HepG2 (cell line): ENCODE measurements at regions not wholly inside any gene's neighbourhood (a gene's known extent, or its start where the extent isn't known, plus 50 kb on each side); places are given as distances from the start of the nearest gene placed in this dataset.

ENCODE experiments used
- ATAC-seq: fragments of 200-7000 bp; cut with Tn5 transposase; 3 replicates; pipeline ENCODE4 v1.9.1; 2020; ENCODE audit warnings: mild to moderate bottlenecking, moderate library complexity
- BruUV-seq: library from RNA; stranded (reverse); fragments of 400-500 nt; replicated peaks from 2 replicates; lab custom pipeline; 2021; lab: Mats Ljungman, UMichigan
- CTCF ChIA-PET: fragments of 300-600 bp; formaldehyde crosslinking; extraction: SDS; loops from one replicate; lab custom pipeline; 2021; ENCODE audit warnings: low total read pairs, inconsistent platforms, low intra/inter-chr PET ratio; lab: Yijun Ruan, JAX
- POLR2A ChIA-PET: fragments of 350-600 bp; sonication (Branson Sonifier 250); formaldehyde crosslinking; loops from one replicate; lab custom pipeline; 2020; ENCODE audit warnings: antibody characterized with exemption, inconsistent platforms; lab: Yijun Ruan, JAX
- DNase-seq: peaks from one replicate; pipeline ENCODE4 v3.0.0-alpha.2; 2015; ENCODE audit warnings: low spot score
- FAIRE-seq: peaks from 3 replicates; lab custom pipeline; 2011; peaks lifted over from hg19 to GRCh38; lab: Jason Lieb, UNC
- H2AFZ ChIP-seq: one replicate; pipeline ENCODE4 v1.6.1; 2011; ENCODE audit warnings: low read length, inconsistent platforms
- H3K27ac ChIP-seq: fragments of 300-600 bp; 3 replicates; pipeline ENCODE4 v1.8.0; 2011; ENCODE audit warnings: mixed run types, mild to moderate bottlenecking, mixed read lengths, low read length, inconsistent platforms; ENCODE audit not compliant: insufficient read depth; ENCODE audit errors: extremely low read length
- H3K27me3 ChIP-seq, 2 experiments: fragments of 200-600 bp in 1 of 2; 2 replicates in 1 of 2; 3 replicates in 1 of 2; pipeline versions ENCODE4 v1.6.0 to v1.8.0; 2011; ENCODE audit warnings: low read length in 2 of 2, mild to moderate bottlenecking in 2 of 2, moderate library complexity in 2 of 2, inconsistent platforms in 1 of 2; ENCODE audit not compliant: insufficient read depth in 2 of 2, control insufficient read depth in 1 of 2
- H3K36me3 ChIP-seq, 2 experiments: fragments of 200-600 bp in 1 of 2; replicated peaks in 1 of 2; 2 replicates in 1 of 2; 3 replicates in 1 of 2; pipeline versions ENCODE4 v1.5.1 to v1.8.0; 2011; ENCODE audit warnings: low read length in 2 of 2, inconsistent platforms in 1 of 2; ENCODE audit not compliant: insufficient read depth in 2 of 2, control insufficient read depth in 1 of 2
- H3K4me1 ChIP-seq: 2 replicates; pipeline ENCODE4 v1.5.1; 2012; ENCODE audit warnings: low read length, inconsistent platforms; ENCODE audit not compliant: insufficient read depth
- H3K4me2 ChIP-seq: 2 replicates; pipeline ENCODE4 v1.6.0; 2011; ENCODE audit warnings: low read depth, low read length, inconsistent platforms
- H3K4me3 ChIP-seq, 3 experiments: fragments of 200-600 bp in 1 of 3; sonication (generic), shearing (Covaris generic) in 1 of 3; replicated peaks in 1 of 3; 2 replicates each; pipeline ENCODE4 v1.5.1; 2011 to 2016; ENCODE audit warnings: low read length in 3 of 3, inconsistent platforms in 2 of 3, low read depth in 2 of 3, mild to moderate bottlenecking in 2 of 3, control low read depth in 1 of 3, mixed read lengths in 1 of 3; ENCODE audit not compliant: insufficient read depth in 1 of 3
- H3K79me2 ChIP-seq: one replicate; pipeline ENCODE4 v1.6.1; 2011; ENCODE audit warnings: low read length, inconsistent platforms; ENCODE audit not compliant: insufficient read depth
- H3K9ac ChIP-seq: 2 replicates; pipeline ENCODE4 v1.6.0; 2011; ENCODE audit warnings: mild to moderate bottlenecking, low read depth, low read length, inconsistent platforms; ENCODE audit not compliant: insufficient read depth
- H3K9me3 ChIP-seq: 2 replicates; pipeline ENCODE4 v1.5.1; 2012; ENCODE audit warnings: mild to moderate bottlenecking, low read length
- H4K20me1 ChIP-seq: 2 replicates; pipeline ENCODE4 v1.6.0; 2011; ENCODE audit warnings: inconsistent platforms, mild to moderate bottlenecking, low read length, moderate library complexity; ENCODE audit not compliant: insufficient read depth
- ASH2L ChIP-seq: fragments of 300-600, 200-600 bp; sonication (generic); IDR thresholded peaks from 2 replicates; pipeline ENCODE4 v1.7.0; 2017; ENCODE audit warnings: low read depth, mild to moderate bottlenecking, moderate library complexity, mixed read lengths, low read length; ENCODE audit not compliant: insufficient read length
- HDAC6 ChIP-seq: fragments of 200-600 bp; sonication (generic); IDR thresholded peaks from 2 replicates; pipeline ENCODE4 v1.7.0; 2017; ENCODE audit warnings: mild to moderate bottlenecking, antibody characterized with exemption, low read length, low read depth
- JARID2 ChIP-seq: sonication (generic); formaldehyde crosslinking; IDR thresholded peaks from 2 replicates; pipeline ENCODE4 v1.8.1; 2023; ENCODE audit warnings: missing genetic modification reagents, inconsistent platforms; ENCODE audit not compliant: insufficient replicate concordance
- ZNF292 ChIP-seq: sonication (generic); formaldehyde crosslinking; IDR thresholded peaks from 2 replicates; pipeline ENCODE4 v1.8.1; 2022; ENCODE audit warnings: mild to moderate bottlenecking, low read depth, missing genetic modification reagents, borderline replicate concordance
- WGBS: methylation state at CpG from one replicate; pipeline ENCODE4 v1.1.6; 2017; ENCODE audit warnings: low lambda C conversion rate; 5-methylcytosine and 5-hydroxymethylcytosine counted together
- in situ Hi-C: cut with HindIII; loops from 2 replicates; pipeline ENCODE4 v1.10.0; 2017; ENCODE audit warnings: low pct_unique_long_range_greater_than_20kb; ENCODE audit not compliant: extremely low pct_ligation_motif_present
- intact Hi-C: fragments of 100-400 bp; cut with micrococcal nuclease; formaldehyde crosslinking; loops from one replicate; pipeline ENCODE4 v1.10.0; 2022; ENCODE audit not compliant: unreplicated experiment
- TF ChIP-seq, protein P1 (sequence below): sonication (generic); formaldehyde crosslinking; IDR thresholded peaks from 2 replicates; pipeline ENCODE4 v1.8.1; 2023; ENCODE audit warnings: missing genetic modification reagents, inconsistent platforms, borderline replicate concordance
- TF ChIP-seq, protein P2 (sequence below): sonication (generic); formaldehyde crosslinking; IDR thresholded peaks from 2 replicates; pipeline ENCODE4 v1.4.0; 2020; ENCODE audit warnings: missing genetic modification reagents, borderline replicate concordance
- TF ChIP-seq, protein P3 (sequence below): sonication (generic); formaldehyde crosslinking; IDR thresholded peaks from 2 replicates; pipeline ENCODE4 v1.5.0; 2020; ENCODE audit warnings: missing genetic modification reagents
- TF ChIP-seq, protein P4 (sequence below): sonication (generic); formaldehyde crosslinking; IDR thresholded peaks from 2 replicates; pipeline ENCODE4 v1.9.0; 2022; ENCODE audit warnings: low read depth, missing genetic modification reagents
- TF ChIP-seq, protein P5 (sequence below): sonication (generic); formaldehyde crosslinking; IDR thresholded peaks from 2 replicates; pipeline ENCODE4 v1.4.0; 2020; ENCODE audit warnings: missing genetic modification reagents

DNA sequence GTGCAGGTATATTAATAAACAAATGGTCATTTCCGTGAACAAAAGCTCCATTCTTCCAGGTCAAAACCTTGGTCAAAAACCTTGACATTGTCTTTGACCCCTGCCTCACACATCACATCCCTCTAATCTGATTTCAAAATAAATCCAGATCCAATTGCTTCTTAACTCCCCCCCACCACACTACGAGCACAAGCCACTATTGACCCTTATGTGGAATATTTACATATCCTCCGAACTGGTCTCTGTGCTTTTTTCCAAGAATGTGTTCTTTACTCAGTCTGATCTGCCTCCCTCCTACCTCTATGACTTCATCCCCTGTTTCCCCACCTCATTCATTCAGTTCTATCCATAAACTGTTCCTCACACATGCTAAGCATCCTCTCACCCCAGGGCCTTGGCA, 313.6 kb upstream of the NPVF start:
- peaks cover 0 to 29% of the 10 kb centered on the region in 2 experiments; a peak in 3 of 5 replicates for H3K27me3 ChIP-seq
- no TSS peak for BruUV-seq
- POLR2A ChIA-PET = no interaction called here
- TF ChIP-seq JARID2 (CRISPR knock-in tag) (no peak), HDAC6 (no peak), ZNF292 (no peak), ASH2L (no peak)
- TF ChIP-seq, protein P1, sequence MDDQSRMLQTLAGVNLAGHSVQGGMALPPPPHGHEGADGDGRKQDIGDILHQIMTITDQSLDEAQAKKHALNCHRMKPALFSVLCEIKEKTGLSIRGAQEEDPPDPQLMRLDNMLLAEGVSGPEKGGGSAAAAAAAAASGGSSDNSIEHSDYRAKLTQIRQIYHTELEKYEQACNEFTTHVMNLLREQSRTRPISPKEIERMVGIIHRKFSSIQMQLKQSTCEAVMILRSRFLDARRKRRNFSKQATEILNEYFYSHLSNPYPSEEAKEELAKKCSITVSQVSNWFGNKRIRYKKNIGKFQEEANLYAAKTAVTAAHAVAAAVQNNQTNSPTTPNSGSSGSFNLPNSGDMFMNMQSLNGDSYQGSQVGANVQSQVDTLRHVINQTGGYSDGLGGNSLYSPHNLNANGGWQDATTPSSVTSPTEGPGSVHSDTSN (CRISPR knock-in tag) = no peak
- TF ChIP-seq, protein P2, sequence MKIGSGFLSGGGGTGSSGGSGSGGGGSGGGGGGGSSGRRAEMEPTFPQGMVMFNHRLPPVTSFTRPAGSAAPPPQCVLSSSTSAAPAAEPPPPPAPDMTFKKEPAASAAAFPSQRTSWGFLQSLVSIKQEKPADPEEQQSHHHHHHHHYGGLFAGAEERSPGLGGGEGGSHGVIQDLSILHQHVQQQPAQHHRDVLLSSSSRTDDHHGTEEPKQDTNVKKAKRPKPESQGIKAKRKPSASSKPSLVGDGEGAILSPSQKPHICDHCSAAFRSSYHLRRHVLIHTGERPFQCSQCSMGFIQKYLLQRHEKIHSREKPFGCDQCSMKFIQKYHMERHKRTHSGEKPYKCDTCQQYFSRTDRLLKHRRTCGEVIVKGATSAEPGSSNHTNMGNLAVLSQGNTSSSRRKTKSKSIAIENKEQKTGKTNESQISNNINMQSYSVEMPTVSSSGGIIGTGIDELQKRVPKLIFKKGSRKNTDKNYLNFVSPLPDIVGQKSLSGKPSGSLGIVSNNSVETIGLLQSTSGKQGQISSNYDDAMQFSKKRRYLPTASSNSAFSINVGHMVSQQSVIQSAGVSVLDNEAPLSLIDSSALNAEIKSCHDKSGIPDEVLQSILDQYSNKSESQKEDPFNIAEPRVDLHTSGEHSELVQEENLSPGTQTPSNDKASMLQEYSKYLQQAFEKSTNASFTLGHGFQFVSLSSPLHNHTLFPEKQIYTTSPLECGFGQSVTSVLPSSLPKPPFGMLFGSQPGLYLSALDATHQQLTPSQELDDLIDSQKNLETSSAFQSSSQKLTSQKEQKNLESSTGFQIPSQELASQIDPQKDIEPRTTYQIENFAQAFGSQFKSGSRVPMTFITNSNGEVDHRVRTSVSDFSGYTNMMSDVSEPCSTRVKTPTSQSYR (CRISPR knock-in tag) = no peak
- TF ChIP-seq, protein P3, sequence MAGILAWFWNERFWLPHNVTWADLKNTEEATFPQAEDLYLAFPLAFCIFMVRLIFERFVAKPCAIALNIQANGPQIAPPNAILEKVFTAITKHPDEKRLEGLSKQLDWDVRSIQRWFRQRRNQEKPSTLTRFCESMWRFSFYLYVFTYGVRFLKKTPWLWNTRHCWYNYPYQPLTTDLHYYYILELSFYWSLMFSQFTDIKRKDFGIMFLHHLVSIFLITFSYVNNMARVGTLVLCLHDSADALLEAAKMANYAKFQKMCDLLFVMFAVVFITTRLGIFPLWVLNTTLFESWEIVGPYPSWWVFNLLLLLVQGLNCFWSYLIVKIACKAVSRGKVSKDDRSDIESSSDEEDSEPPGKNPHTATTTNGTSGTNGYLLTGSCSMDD = no peak
- TF ChIP-seq, protein P4, sequence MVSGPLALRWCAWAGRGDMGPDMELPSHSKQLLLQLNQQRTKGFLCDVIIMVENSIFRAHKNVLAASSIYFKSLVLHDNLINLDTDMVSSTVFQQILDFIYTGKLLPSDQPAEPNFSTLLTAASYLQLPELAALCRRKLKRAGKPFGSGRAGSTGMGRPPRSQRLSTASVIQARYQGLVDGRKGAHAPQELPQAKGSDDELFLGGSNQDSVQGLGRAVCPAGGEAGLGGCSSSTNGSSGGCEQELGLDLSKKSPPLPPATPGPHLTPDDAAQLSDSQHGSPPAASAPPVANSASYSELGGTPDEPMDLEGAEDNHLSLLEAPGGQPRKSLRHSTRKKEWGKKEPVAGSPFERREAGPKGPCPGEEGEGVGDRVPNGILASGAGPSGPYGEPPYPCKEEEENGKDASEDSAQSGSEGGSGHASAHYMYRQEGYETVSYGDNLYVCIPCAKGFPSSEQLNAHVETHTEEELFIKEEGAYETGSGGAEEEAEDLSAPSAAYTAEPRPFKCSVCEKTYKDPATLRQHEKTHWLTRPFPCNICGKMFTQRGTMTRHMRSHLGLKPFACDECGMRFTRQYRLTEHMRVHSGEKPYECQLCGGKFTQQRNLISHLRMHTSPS (CRISPR knock-in tag) = no peak
- TF ChIP-seq, protein P5, sequence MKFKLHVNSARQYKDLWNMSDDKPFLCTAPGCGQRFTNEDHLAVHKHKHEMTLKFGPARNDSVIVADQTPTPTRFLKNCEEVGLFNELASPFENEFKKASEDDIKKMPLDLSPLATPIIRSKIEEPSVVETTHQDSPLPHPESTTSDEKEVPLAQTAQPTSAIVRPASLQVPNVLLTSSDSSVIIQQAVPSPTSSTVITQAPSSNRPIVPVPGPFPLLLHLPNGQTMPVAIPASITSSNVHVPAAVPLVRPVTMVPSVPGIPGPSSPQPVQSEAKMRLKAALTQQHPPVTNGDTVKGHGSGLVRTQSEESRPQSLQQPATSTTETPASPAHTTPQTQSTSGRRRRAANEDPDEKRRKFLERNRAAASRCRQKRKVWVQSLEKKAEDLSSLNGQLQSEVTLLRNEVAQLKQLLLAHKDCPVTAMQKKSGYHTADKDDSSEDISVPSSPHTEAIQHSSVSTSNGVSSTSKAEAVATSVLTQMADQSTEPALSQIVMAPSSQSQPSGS (CRISPR knock-in tag) = no peak

More for the DNA sequence above, 313.6 kb upstream of the NPVF start:
- in situ Hi-C loops (no loop called here), intact Hi-C loops (no loop called here)
- no peak for ATAC-seq
- H4K20me1 ChIP-seq = no peaks in the 10 kb centered on the region
- no peak for FAIRE-seq
- H3K79me2 ChIP-seq = no peaks in the 10 kb centered on the region
- H3K36me3 ChIP-seq = no peaks in the 10 kb centered on the region
- no peak overlapping the region for H3K27ac ChIP-seq
- H3K9me3 ChIP-seq = no peaks in the 10 kb centered on the region
- DNase-seq = no peak
- CTCF ChIA-PET = no interaction called here
- H3K9ac ChIP-seq = no peak overlapping the region
- no peak overlapping the region for H2AFZ ChIP-seq
- WGBS = 1% methylated on average over 3 of the region's 3 CpGs
- H3K4me1 ChIP-seq = no peaks in the 10 kb centered on the region
- H3K4me3 ChIP-seq = no peak overlapping the region
- H3K4me2 ChIP-seq = no peak overlapping the region
